K562 (cell line): ENCODE measurements at regions not wholly inside any gene's neighbourhood (a gene's known extent, or its start where the extent isn't known, plus 50 kb on each side); places are given as distances from the start of the nearest gene placed in this dataset.

Experiments
- CHD1 ChIP-seq: fragments of 200-600 bp; sonication (generic); IDR thresholded peaks from one replicate; pipeline ENCODE4 v1.6.1; 2012; ENCODE audit warnings: mild to moderate bottlenecking, moderate library complexity, low read length, inconsistent platforms
- CTCF ChIP-seq, 3 experiments: IDR thresholded peaks in 2 of 3; conservative IDR thresholded peaks in 1 of 3; 2 replicates each; pipeline ENCODE4 v1.5.1; 2011 to 2012; ENCODE audit warnings: low read length in 3 of 3, mild to moderate bottlenecking in 3 of 3, control low read depth in 2 of 3, improper control_type of control experiment in 1 of 3, inconsistent platforms in 1 of 3, low read depth in 1 of 3, mixed read lengths in 1 of 3, moderate library complexity in 1 of 3; ENCODE audit not compliant: insufficient read depth in 2 of 3
- HDAC2 ChIP-seq: fragments of 450-650 bp; IDR thresholded peaks from 2 replicates; pipeline ENCODE4 v1.6.1; 2016; ENCODE audit warnings: mild to moderate bottlenecking
- KDM4B ChIP-seq, 2 experiments: fragments of 450-650 bp in 1 of 2; sonication (generic) in 1 of 2; IDR thresholded peaks; 2 replicates each; pipeline ENCODE4 v1.6.1; 2016 to 2017; ENCODE audit warnings: borderline replicate concordance in 2 of 2, antibody characterized with exemption in 1 of 2, low read depth in 1 of 2, mild to moderate bottlenecking in 1 of 2
- MTF1 ChIP-seq: fragments of 250-450 bp; sonication (Bioruptor Pico); IDR thresholded peaks from 2 replicates; pipeline ENCODE4 v1.9.0; 2021; ENCODE audit warnings: moderate library complexity, mild to moderate bottlenecking, inconsistent platforms, borderline replicate concordance
- NR3C1 ChIP-seq: sonication (generic); formaldehyde crosslinking; IDR thresholded peaks from 2 replicates; pipeline ENCODE4 v1.8.1; 2022; ENCODE audit warnings: missing genetic modification reagents

GRCh38 chr1:72434070-72434469 lies 151.7 kb upstream of the NEGR1 start:
- TF ChIP-seq HDAC2 (no peak), MTF1 (CRISPR knock-in tag) (no peak), KDM4B (IDR thresholded peaks at IDR 0.05; ENCODE audit: borderline replicate concordance in 2 of 2, low read depth in 1 of 2) (no peak), CTCF (IDR thresholded peaks at IDR 0.05 in 2 of 3, conservative IDR thresholded peaks at IDR 0.05 in 1 of 3; ENCODE audit: insufficient read depth in 2 of 3, low read depth in 1 of 3, low read length in 3 of 3) (no peak), CHD1 (no peak), NR3C1 (CRISPR knock-in tag) (no peak)
